ENCODE measurements at regions not wholly inside any gene's neighbourhood (a gene's known extent, or its start where the extent isn't known, plus 50 kb on each side); places are given as distances from the start of the nearest gene placed in this dataset.
A peak's percentile ranks its signal among the peaks of the same experiment; 100 is the strongest.

- Mint-ChIP-seq H3K27me3 (ENCODE audit: low read depth) (peaks cover 14% of the 10 kb centered on the region), H3K9me3 (peaks cover 0 to 3% of the 10 kb centered on the region in 2 donors), H3K36me3 (ENCODE audit: insufficient read depth in 2 of 2) (no peaks in the 10 kb centered on the region), H3K4me3 (no peak overlapping the region), H3K4me1 (ENCODE audit: low read depth) (peaks cover 17% of the 10 kb centered on the region), H3K27ac (no peak overlapping the region)
- DNase-seq: no peak
- no peak for ATAC-seq (replicated peaks in 1 of 2)
These were observed 336.0 kb upstream of the PRDM1 start for GRCh38 chr6:105750089-105750488.

GRCh38 chr6:105748737-105749161, 337.4 kb upstream of the PRDM1 start:
- Mint-ChIP-seq H3K4me3 (no peak overlapping the region), H3K9me3 (peaks cover 0 to 3% of the 10 kb centered on the region in 2 donors), H3K36me3 (ENCODE audit: insufficient read depth in 2 of 2) (no peaks in the 10 kb centered on the region), H3K27me3 (ENCODE audit: low read depth) (peaks cover 18% of the 10 kb centered on the region), H3K4me1 (ENCODE audit: low read depth) (peaks cover 28% of the 10 kb centered on the region), H3K27ac (no peak overlapping the region)
- DNase-seq: peak in 1 of 2 donors; percentile 4
- peak; percentile 24 to 43 for ATAC-seq (replicated peaks in 1 of 2)

- peaks cover 18% of the 10 kb centered on the region for H3K27me3 Mint-ChIP-seq (ENCODE audit: low read depth)
These were observed 338.2 kb upstream of the PRDM1 start for GRCh38 chr6:105747823-105748405.

GRCh38 chr6:105746509-105746908, 339.6 kb upstream of the PRDM1 start:
- H3K4me3 Mint-ChIP-seq: no peak overlapping the region
- peak overlapping the region; percentile 1 for H3K27ac Mint-ChIP-seq
- no peaks in the 10 kb centered on the region for H3K36me3 Mint-ChIP-seq (ENCODE audit: insufficient read depth in 2 of 2)
- H3K4me1 Mint-ChIP-seq (ENCODE audit: low read depth): peaks cover 28% of the 10 kb centered on the region
- ATAC-seq (replicated peaks in 1 of 2) (peak; percentile 21 to 29), DNase-seq (no peak)
- H3K9me3 Mint-ChIP-seq: no peaks in the 10 kb centered on the region
- peaks cover 29% of the 10 kb centered on the region for H3K27me3 Mint-ChIP-seq (ENCODE audit: low read depth)

More at GRCh38 chr6:105747823-105748405, 338.2 kb upstream of the PRDM1 start:
- Mint-ChIP-seq H3K36me3 (ENCODE audit: insufficient read depth in 2 of 2) (no peaks in the 10 kb centered on the region), H3K9me3 (peaks cover 0 to 3% of the 10 kb centered on the region in 2 donors), H3K4me3 (no peak overlapping the region), H3K4me1 (ENCODE audit: low read depth) (peaks cover 28% of the 10 kb centered on the region), H3K27ac (no peak overlapping the region)
- DNase-seq (no peak), ATAC-seq (replicated peaks in 1 of 2) (no peak)

GRCh38 chr6:105746130-105746505, 340.0 kb upstream of the PRDM1 start:
- Mint-ChIP-seq H3K27ac (no peak overlapping the region), H3K27me3 (ENCODE audit: low read depth) (peaks cover 32% of the 10 kb centered on the region), H3K36me3 (ENCODE audit: insufficient read depth in 2 of 2) (no peaks in the 10 kb centered on the region), H3K9me3 (no peaks in the 10 kb centered on the region), H3K4me3 (no peak overlapping the region), H3K4me1 (ENCODE audit: low read depth) (peaks cover 28% of the 10 kb centered on the region)
- DNase-seq (no peak), ATAC-seq (replicated peaks in 1 of 2) (no peak)

- peaks cover 32% of the 10 kb centered on the region for H3K27me3 Mint-ChIP-seq (ENCODE audit: low read depth)
- no peaks in the 10 kb centered on the region for H3K36me3 Mint-ChIP-seq (ENCODE audit: insufficient read depth in 2 of 2)
- H3K9me3 Mint-ChIP-seq: no peaks in the 10 kb centered on the region
- no peak for DNase-seq
- H3K27ac Mint-ChIP-seq: no peak overlapping the region
- peak; percentile 31 to 57 for ATAC-seq (replicated peaks in 1 of 2)
- H3K4me3 Mint-ChIP-seq: peak overlapping the region in 1 of 2 donors; percentile 26
- H3K4me1 Mint-ChIP-seq (ENCODE audit: low read depth): peaks cover 28% of the 10 kb centered on the region
These were observed 340.5 kb upstream of the PRDM1 start for GRCh38 chr6:105745464-105746129.

- H3K9me3 Mint-ChIP-seq: no peaks in the 10 kb centered on the region
- H3K4me3 Mint-ChIP-seq: peak overlapping the region in 1 of 2 donors; percentile 26
- ATAC-seq (replicated peaks in 1 of 2) (peak; percentile 51 to 62), DNase-seq (no peak)
- peaks cover 28% of the 10 kb centered on the region for H3K4me1 Mint-ChIP-seq (ENCODE audit: low read depth)
- H3K36me3 Mint-ChIP-seq (ENCODE audit: insufficient read depth in 2 of 2): no peaks in the 10 kb centered on the region
- no peak overlapping the region for H3K27ac Mint-ChIP-seq
- peaks cover 32% of the 10 kb centered on the region for H3K27me3 Mint-ChIP-seq (ENCODE audit: low read depth)
These were observed 341.3 kb upstream of the PRDM1 start for GRCh38 chr6:105744815-105745214.

- Mint-ChIP-seq H3K27ac (no peak overlapping the region), H3K9me3 (peaks cover 0 to 2% of the 10 kb centered on the region in 2 donors), H3K4me3 (no peak overlapping the region), H3K4me1 (ENCODE audit: low read depth) (peaks cover 26% of the 10 kb centered on the region), H3K36me3 (ENCODE audit: insufficient read depth in 2 of 2) (no peaks in the 10 kb centered on the region), H3K27me3 (ENCODE audit: low read depth) (peaks cover 26% of the 10 kb centered on the region)
- ATAC-seq (replicated peaks in 1 of 2) (no peak), DNase-seq (no peak)
These were observed 338.2 kb upstream of the PREP start for GRCh38 chr6:105740946-105741645.

GRCh38 chr6:105739764-105740163, 336.9 kb upstream of the PREP start:
- Mint-ChIP-seq H3K4me3 (no peak overlapping the region), H3K27ac (no peak overlapping the region), H3K36me3 (ENCODE audit: insufficient read depth in 2 of 2) (no peaks in the 10 kb centered on the region), H3K4me1 (ENCODE audit: low read depth) (peaks cover 12% of the 10 kb centered on the region), H3K27me3 (ENCODE audit: low read depth) (peaks cover 15% of the 10 kb centered on the region), H3K9me3 (peaks cover 0 to 2% of the 10 kb centered on the region in 2 donors)
- DNase-seq (no peak), ATAC-seq (replicated peaks in 1 of 2) (no peak)

GRCh38 chr6:105733556-105734162, 330.8 kb upstream of the PREP start:
- no peak for DNase-seq
- H3K4me3 Mint-ChIP-seq: no peak overlapping the region
- H3K9me3 Mint-ChIP-seq: peaks cover 0 to 2% of the 10 kb centered on the region in 2 donors
- no peaks in the 10 kb centered on the region for H3K36me3 Mint-ChIP-seq (ENCODE audit: insufficient read depth in 2 of 2)
- H3K27me3 Mint-ChIP-seq (ENCODE audit: low read depth): no peaks in the 10 kb centered on the region
- no peak overlapping the region for H3K27ac Mint-ChIP-seq
- H3K4me1 Mint-ChIP-seq (ENCODE audit: low read depth): peaks cover 5% of the 10 kb centered on the region
- ATAC-seq (replicated peaks in 1 of 2): no peak

GRCh38 chr6:105728995-105729394, 326.1 kb upstream of the PREP start:
- no peak for DNase-seq
- Mint-ChIP-seq H3K27ac (no peak overlapping the region), H3K9me3 (no peaks in the 10 kb centered on the region), H3K27me3 (ENCODE audit: low read depth) (peaks cover 12% of the 10 kb centered on the region), H3K36me3 (ENCODE audit: insufficient read depth in 2 of 2) (no peaks in the 10 kb centered on the region), H3K4me1 (ENCODE audit: low read depth) (no peaks in the 10 kb centered on the region), H3K4me3 (no peak overlapping the region)
- ATAC-seq (replicated peaks in 1 of 2): no peak

- no peak for ATAC-seq (replicated peaks in 1 of 2)
- Mint-ChIP-seq H3K27me3 (ENCODE audit: low read depth) (peaks cover 15% of the 10 kb centered on the region), H3K9me3 (no peaks in the 10 kb centered on the region), H3K36me3 (ENCODE audit: insufficient read depth in 2 of 2) (no peaks in the 10 kb centered on the region), H3K27ac (no peak overlapping the region), H3K4me1 (ENCODE audit: low read depth) (no peaks in the 10 kb centered on the region), H3K4me3 (no peak overlapping the region)
- no peak for DNase-seq
These were observed 324.2 kb upstream of the PREP start for GRCh38 chr6:105726902-105727655.

Measured in activated T-cell treated with anti-CD3 and anti-CD28 coated beads, Interleukin-2, amount 50 U/mL, for 72 hours (primary cell).